H1 (cell line): ENCODE measurements at regions not wholly inside any gene's neighbourhood (a gene's known extent, or its start where the extent isn't known, plus 50 kb on each side); places are given as distances from the start of the nearest gene placed in this dataset.

ENCODE experiments used
- HDAC6 ChIP-seq: IDR thresholded peaks from one replicate; pipeline ENCODE4 v1.7.1; 2012; ENCODE audit warnings: low read depth, mild to moderate bottlenecking, inconsistent platforms, low read length, moderate library complexity
- ZNF274 ChIP-seq: IDR thresholded peaks from 2 replicates; pipeline ENCODE4 v1.7.0; 2012; ENCODE audit warnings: low read length, borderline replicate concordance; ENCODE audit errors: extremely low read depth

GRCh38 chr20:20827992-20828597 lies 115.7 kb upstream of the RALGAPA2 start (continued):
- TF ChIP-seq HDAC6: no peak
- TF ChIP-seq ZNF274: no peak
